ENCODE measurements at regions not wholly inside any gene's neighbourhood (a gene's known extent, or its start where the extent isn't known, plus 50 kb on each side); places are given as distances from the start of the nearest gene placed in this dataset.

DNA sequence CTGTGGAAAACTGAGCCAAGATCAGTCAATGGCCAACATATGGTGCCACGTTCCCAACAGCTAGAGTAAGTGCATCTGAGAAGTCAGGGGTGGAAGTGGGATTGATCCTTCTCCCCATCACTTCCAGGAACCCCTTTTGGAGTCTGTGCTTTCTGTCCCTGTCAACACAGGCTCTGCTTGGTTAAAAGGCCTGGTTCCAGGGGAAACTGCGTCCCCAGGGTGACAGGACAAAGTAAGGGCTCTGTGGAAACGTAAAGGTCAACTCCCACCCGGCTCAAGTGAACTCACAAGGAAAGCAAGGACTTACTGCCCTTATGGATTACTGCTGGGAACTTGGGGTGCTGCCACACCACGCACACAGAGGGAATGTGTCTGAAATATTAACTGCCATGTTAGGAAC lies 77.5 kb upstream of the GRB10 start:
- Histone ChIP-seq H3K4me2 (ENCODE audit: low read length) (no peak overlapping the region), H3K27me3 (ENCODE audit: insufficient read depth, low read length) (0 out of 2 replicates have a peak, but pooled peaks cover 4% of the 10 kb centered on the region), H2AFZ (ENCODE audit: low read depth, low read length, poor library complexity, severe bottlenecking) (no peak overlapping the region), H3K9me2 (ENCODE audit: insufficient read depth) (no peaks in the 10 kb centered on the region), H3K4me3 (replicated peaks in 1 of 2; ENCODE audit: low read depth in 1 of 2, low read length in 2 of 2) (no peak overlapping the region), H3K27ac (ENCODE audit: low read depth, low read length) (no peak overlapping the region), H4K20me1 (ENCODE audit: insufficient read depth) (no peaks in the 10 kb centered on the region), H3K9me3 (ENCODE audit: control insufficient read depth in 1 of 2, insufficient read depth in 1 of 2, low read depth in 1 of 2, low read length in 2 of 2) (no peaks in the 10 kb centered on the region), H3K4me1 (ENCODE audit: control insufficient read depth in 1 of 2, insufficient read depth in 2 of 2, low read length in 2 of 2) (no peaks in the 10 kb centered on the region), H3K36me3 (ENCODE audit: control insufficient read depth in 1 of 2, insufficient read depth in 2 of 2, low read length in 2 of 2) (no peaks in the 10 kb centered on the region), H3K79me2 (ENCODE audit: insufficient read depth, low read length) (no peaks in the 10 kb centered on the region), H3K9ac (ENCODE audit: low read length) (no peak overlapping the region)
- no peak for TF ChIP-seq EGR1 (IDR thresholded peaks at IDR 0.05; ENCODE audit: low read depth)
- ChIA-PET POLR2A (no interaction called here), RAD21 (ENCODE audit: low non-redundant PET in 1 of 2, low total read pairs in 2 of 2, uncharacterized antibody in 2 of 2, unreplicated experiment in 2 of 2) (no interaction called here), CTCF (no interaction called here)
- no peak for DNase-seq (ENCODE audit: low read depth, low spot score)
- ATAC-seq, result no peak
- no TSS peak for BruUV-seq (replicated peaks)
- intact Hi-C loops (cut with micrococcal nuclease), result no loop called here

DNA sequence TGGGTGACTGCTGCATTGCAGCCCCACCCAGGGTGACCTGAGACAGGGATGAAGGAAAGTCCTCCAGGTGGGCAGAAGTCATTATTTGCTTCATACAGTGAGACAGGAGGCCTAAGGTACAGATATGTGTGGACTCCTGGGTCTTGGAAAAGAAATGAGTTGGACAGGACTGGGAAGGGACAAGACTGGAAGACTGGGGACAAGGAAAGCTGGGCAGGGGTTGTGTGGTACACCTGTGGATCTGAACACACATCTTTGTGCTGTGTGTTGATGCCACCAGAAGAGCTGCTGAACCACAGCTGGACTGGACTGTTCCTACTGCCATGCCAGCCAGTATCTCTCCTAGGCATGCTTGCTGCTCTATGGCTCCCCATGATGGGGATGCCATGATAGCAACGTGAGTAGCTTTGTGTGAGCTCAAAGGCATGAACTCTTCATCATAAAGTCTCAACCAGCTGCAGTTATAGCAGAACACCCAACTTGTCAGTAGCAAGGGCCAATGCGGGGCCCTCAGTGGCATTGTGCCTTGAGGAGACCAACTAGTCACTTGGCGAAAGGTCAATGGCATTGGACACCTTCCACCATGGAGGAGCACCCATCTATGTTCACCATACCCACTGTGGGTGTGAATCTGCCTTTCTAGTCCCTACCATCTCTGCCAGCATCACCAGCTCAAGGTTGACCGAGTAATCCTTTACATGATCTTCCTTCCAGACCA lies 76.0 kb upstream of the GRB10 start:
- no peak overlapping the region for H3K27ac ChIP-seq (ENCODE audit: low read depth, low read length)
- no peaks in the 10 kb centered on the region for H3K36me3 ChIP-seq (ENCODE audit: control insufficient read depth in 1 of 2, insufficient read depth in 2 of 2, low read length in 2 of 2)
- no peaks in the 10 kb centered on the region for H3K79me2 ChIP-seq (ENCODE audit: insufficient read depth, low read length)
- H3K27me3 ChIP-seq (ENCODE audit: insufficient read depth, low read length), result 0 out of 2 replicates have a peak, but pooled peaks cover 4% of the 10 kb centered on the region
- H4K20me1 ChIP-seq (ENCODE audit: insufficient read depth), result no peaks in the 10 kb centered on the region
- no peak overlapping the region for H3K4me2 ChIP-seq (ENCODE audit: low read length)
- CTCF ChIA-PET, result no interaction called here
- no peak overlapping the region for H3K9ac ChIP-seq (ENCODE audit: low read length)
- TF ChIP-seq ZBTB33 (IDR thresholded peaks at IDR 0.05; ENCODE audit: extremely low read depth, insufficient replicate concordance, low read length) (no peak), SIN3A (IDR thresholded peaks at IDR 0.05; ENCODE audit: low read depth) (no peak), EZH2 (IDR thresholded peaks at IDR 0.05) (no peak), YY1 (IDR thresholded peaks at IDR 0.05; ENCODE audit: extremely low read depth, insufficient replicate concordance, low read depth, low read length) (no peak), FOSL1 (IDR thresholded peaks at IDR 0.05; ENCODE audit: low read depth) (no peak), REST (IDR thresholded peaks at IDR 0.05; ENCODE audit: low read depth) (no peak), EGR1 (IDR thresholded peaks at IDR 0.05; ENCODE audit: low read depth) (no peak), POLR2AphosphoS5 (IDR thresholded peaks at IDR 0.05; ENCODE audit: low read depth, low read length) (no peak)
- TF ChIP-seq, protein P1, sequence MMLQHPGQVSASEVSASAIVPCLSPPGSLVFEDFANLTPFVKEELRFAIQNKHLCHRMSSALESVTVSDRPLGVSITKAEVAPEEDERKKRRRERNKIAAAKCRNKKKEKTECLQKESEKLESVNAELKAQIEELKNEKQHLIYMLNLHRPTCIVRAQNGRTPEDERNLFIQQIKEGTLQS (IDR thresholded peaks at IDR 0.05), result no peak
- no peak overlapping the region for H2AFZ ChIP-seq (ENCODE audit: low read depth, low read length, poor library complexity, severe bottlenecking)
- no peaks in the 10 kb centered on the region for H3K9me3 ChIP-seq (ENCODE audit: control insufficient read depth in 1 of 2, insufficient read depth in 1 of 2, low read depth in 1 of 2, low read length in 2 of 2)
- H3K9me2 ChIP-seq (ENCODE audit: insufficient read depth), result no peaks in the 10 kb centered on the region
- ATAC-seq, result no peak
- no peak for DNase-seq (ENCODE audit: low read depth, low spot score)
- POLR2A ChIA-PET, result no interaction called here
- intact Hi-C loops (cut with micrococcal nuclease), result no loop called here
- RAD21 ChIA-PET (ENCODE audit: low non-redundant PET in 1 of 2, low total read pairs in 2 of 2, uncharacterized antibody in 2 of 2, unreplicated experiment in 2 of 2), result no interaction called here
- BruUV-seq (replicated peaks), result no TSS peak
- no peaks in the 10 kb centered on the region for H3K4me1 ChIP-seq (ENCODE audit: control insufficient read depth in 1 of 2, insufficient read depth in 2 of 2, low read length in 2 of 2)
- no peak overlapping the region for H3K4me3 ChIP-seq (replicated peaks in 1 of 2; ENCODE audit: low read depth in 1 of 2, low read length in 2 of 2)
